HG02884 (cell line): ENCODE measurements at regions not wholly inside any gene's neighbourhood (a gene's known extent, or its start where the extent isn't known, plus 50 kb on each side); places are given as distances from the start of the nearest gene placed in this dataset.
"Not testable (repeated sequence)": the region's sequence is repeated elsewhere in the genome, so short reads cannot be mapped to it uniquely, and the experiment has no call there.

ENCODE experiments used
- ATAC-seq: cut with Tn5 transposase; IDR thresholded peaks from one replicate; pipeline ENCODE4 v1.9.1; 2021; ENCODE audit warnings: mild to moderate bottlenecking, moderate library complexity; ENCODE audit not compliant: unreplicated experiment

GRCh38 chr14:106474261-106475028, 948.1 kb downstream of the TMEM121 start:
- not testable (repeated sequence) for ATAC-seq

GRCh38 chr14:106475214-106475613, 948.8 kb downstream of the TMEM121 start:
- not testable (repeated sequence) for ATAC-seq

GRCh38 chr14:106477600-106477999, 951.2 kb downstream of the TMEM121 start:
- not testable (repeated sequence) for ATAC-seq

GRCh38 chr14:106480287-106480686, 953.9 kb downstream of the TMEM121 start:
- ATAC-seq = not testable (repeated sequence)

GRCh38 chr14:106482213-106482612, 955.8 kb downstream of the TMEM121 start:
- not testable (repeated sequence) for ATAC-seq

- ATAC-seq = no peak
These were observed 961.2 kb downstream of the TMEM121 start for GRCh38 chr14:106487600-106487999.

GRCh38 chr14:106488291-106488690, 961.9 kb downstream of the TMEM121 start:
- ATAC-seq = no peak

GRCh38 chr14:106489112-106489881, 962.9 kb downstream of the TMEM121 start:
- ATAC-seq = no peak

- ATAC-seq = no peak
These were observed 964.1 kb downstream of the TMEM121 start for GRCh38 chr14:106490442-106490841.

- no peak for ATAC-seq
These were observed 965.5 kb downstream of the TMEM121 start for GRCh38 chr14:106491851-106492250.

- no peak for ATAC-seq
These were observed 967.8 kb downstream of the TMEM121 start for GRCh38 chr14:106493962-106494823.

- ATAC-seq = no peak
These were observed 974.2 kb downstream of the TMEM121 start for GRCh38 chr14:106500571-106500970.

GRCh38 chr14:106501898-106502297, 975.5 kb downstream of the TMEM121 start:
- ATAC-seq = no peak

- ATAC-seq = no peak
These were observed 979.0 kb downstream of the TMEM121 start for GRCh38 chr14:106505366-106505765.

GRCh38 chr14:106506881-106507305, 980.5 kb downstream of the TMEM121 start:
- no peak for ATAC-seq

GRCh38 chr14:106507354-106507753, 981.0 kb downstream of the TMEM121 start:
- ATAC-seq = no peak

GRCh38 chr14:106508216-106508615, 981.8 kb downstream of the TMEM121 start:
- ATAC-seq = no peak

GRCh38 chr14:106509176-106509575, 982.8 kb downstream of the TMEM121 start:
- ATAC-seq = no peak

- no peak for ATAC-seq
These were observed 983.4 kb downstream of the TMEM121 start for GRCh38 chr14:106509807-106510206.

- ATAC-seq = no peak
These were observed 984.8 kb downstream of the TMEM121 start for GRCh38 chr14:106511006-106511799.
